NT2/D1 (cell line): ENCODE measurements at regions not wholly inside any gene's neighbourhood (a gene's known extent, or its start where the extent isn't known, plus 50 kb on each side); places are given as distances from the start of the nearest gene placed in this dataset.

Source experiments
- DNase-seq: peaks from one replicate; pipeline ENCODE4 v3.0.0-alpha.2; 2011; ENCODE audit warnings: low read depth, low spot score
- H3K27me3 ChIP-seq: 2 replicates; pipeline ENCODE4 v1.6.0; 2011; ENCODE audit warnings: mild to moderate bottlenecking; ENCODE audit not compliant: insufficient read length, insufficient read depth
- H3K36me3 ChIP-seq: 2 replicates; pipeline ENCODE4 v1.6.1; 2011; ENCODE audit warnings: mild to moderate bottlenecking, low read length, mixed read lengths; ENCODE audit not compliant: insufficient read depth, insufficient read length
- H3K4me1 ChIP-seq: 2 replicates; pipeline ENCODE4 v1.5.1; 2011; ENCODE audit not compliant: insufficient read depth, insufficient read length
- H3K4me3 ChIP-seq: 2 replicates; pipeline ENCODE4 v1.5.1; 2011; ENCODE audit warnings: low read depth; ENCODE audit not compliant: insufficient read length
- H3K9ac ChIP-seq: 2 replicates; pipeline ENCODE4 v1.6.0; 2011; ENCODE audit warnings: low read depth; ENCODE audit not compliant: insufficient read length
- H3K9me3 ChIP-seq: 2 replicates; pipeline ENCODE4 v1.5.1; 2011; ENCODE audit warnings: mild to moderate bottlenecking, low read length; ENCODE audit not compliant: insufficient read depth
- SUZ12 ChIP-seq: IDR thresholded peaks from 2 replicates; pipeline ENCODE4 v1.6.1; 2011; ENCODE audit not compliant: insufficient read length, insufficient read depth; ENCODE audit errors: extremely low read depth
- YY1 ChIP-seq: IDR thresholded peaks from 2 replicates; pipeline ENCODE4 v1.6.1; 2011; ENCODE audit not compliant: insufficient read length, insufficient read depth
- ZNF274 ChIP-seq: IDR thresholded peaks from 2 replicates; pipeline ENCODE4 v1.6.1; 2011; ENCODE audit warnings: mild to moderate bottlenecking, low read depth, low read length

DNA sequence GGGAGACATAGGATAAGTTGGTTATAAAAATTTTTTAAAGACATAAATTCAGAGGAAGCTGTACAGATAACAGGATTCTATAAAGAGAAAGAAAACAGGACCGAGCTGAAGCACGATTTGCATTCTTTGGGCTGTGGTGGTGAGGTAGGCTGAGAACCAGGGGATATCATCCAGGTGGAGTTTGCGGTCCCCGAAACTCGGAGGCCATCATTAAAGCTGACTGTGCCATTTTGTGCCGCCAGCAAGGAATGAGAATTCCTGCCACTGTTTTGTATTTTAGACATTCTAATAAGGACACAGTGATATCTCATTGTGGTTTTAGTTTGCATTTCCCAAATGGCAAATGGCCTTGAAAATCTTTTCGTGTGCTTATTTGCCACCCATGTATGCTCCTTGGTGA lies 197.9 kb downstream of the IRF8 start:
- no peak for DNase-seq

DNA sequence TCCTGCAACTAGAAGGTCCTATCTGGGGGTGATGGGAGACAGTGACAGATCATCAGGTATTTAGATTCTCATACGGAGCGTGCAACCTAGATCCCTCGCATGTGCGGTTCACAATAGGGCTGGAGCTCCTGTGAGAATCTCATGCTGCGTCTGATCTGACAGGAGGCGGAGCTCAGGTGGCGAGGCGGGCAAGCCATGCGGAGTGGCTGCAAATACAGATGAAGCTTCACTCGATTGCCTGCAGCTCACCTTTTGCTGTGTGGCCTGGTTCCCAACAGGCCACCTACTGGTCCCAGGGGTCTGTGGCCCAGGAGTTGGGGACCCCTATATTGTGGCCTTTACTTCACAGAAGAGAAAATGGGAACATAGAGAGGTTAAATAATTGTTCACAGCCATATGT lies 200.4 kb downstream of the IRF8 start:
- H3K36me3 ChIP-seq: no peaks in the 10 kb centered on the region
- no peaks in the 10 kb centered on the region for H3K27me3 ChIP-seq
- H3K4me1 ChIP-seq: no peaks in the 10 kb centered on the region
- no peak overlapping the region for H3K9ac ChIP-seq
- TF ChIP-seq ZNF274 (no peak), YY1 (no peak), SUZ12 (no peak)
- H3K9me3 ChIP-seq: peaks cover 8% of the 10 kb centered on the region; the same call in 1 of the 2 replicates
- H3K4me3 ChIP-seq: no peak overlapping the region
- no peak for DNase-seq

More for the DNA sequence above, 197.9 kb downstream of the IRF8 start:
- no peak overlapping the region for H3K4me3 ChIP-seq
- no peaks in the 10 kb centered on the region for H3K27me3 ChIP-seq
- H3K36me3 ChIP-seq: no peaks in the 10 kb centered on the region
- no peak for TF ChIP-seq ZNF274
- TF ChIP-seq SUZ12: no peak
- no peak for TF ChIP-seq YY1
- H3K9ac ChIP-seq: no peak overlapping the region
- H3K4me1 ChIP-seq: peaks cover 2% of the 10 kb centered on the region
- H3K9me3 ChIP-seq: no peaks in the 10 kb centered on the region

DNA sequence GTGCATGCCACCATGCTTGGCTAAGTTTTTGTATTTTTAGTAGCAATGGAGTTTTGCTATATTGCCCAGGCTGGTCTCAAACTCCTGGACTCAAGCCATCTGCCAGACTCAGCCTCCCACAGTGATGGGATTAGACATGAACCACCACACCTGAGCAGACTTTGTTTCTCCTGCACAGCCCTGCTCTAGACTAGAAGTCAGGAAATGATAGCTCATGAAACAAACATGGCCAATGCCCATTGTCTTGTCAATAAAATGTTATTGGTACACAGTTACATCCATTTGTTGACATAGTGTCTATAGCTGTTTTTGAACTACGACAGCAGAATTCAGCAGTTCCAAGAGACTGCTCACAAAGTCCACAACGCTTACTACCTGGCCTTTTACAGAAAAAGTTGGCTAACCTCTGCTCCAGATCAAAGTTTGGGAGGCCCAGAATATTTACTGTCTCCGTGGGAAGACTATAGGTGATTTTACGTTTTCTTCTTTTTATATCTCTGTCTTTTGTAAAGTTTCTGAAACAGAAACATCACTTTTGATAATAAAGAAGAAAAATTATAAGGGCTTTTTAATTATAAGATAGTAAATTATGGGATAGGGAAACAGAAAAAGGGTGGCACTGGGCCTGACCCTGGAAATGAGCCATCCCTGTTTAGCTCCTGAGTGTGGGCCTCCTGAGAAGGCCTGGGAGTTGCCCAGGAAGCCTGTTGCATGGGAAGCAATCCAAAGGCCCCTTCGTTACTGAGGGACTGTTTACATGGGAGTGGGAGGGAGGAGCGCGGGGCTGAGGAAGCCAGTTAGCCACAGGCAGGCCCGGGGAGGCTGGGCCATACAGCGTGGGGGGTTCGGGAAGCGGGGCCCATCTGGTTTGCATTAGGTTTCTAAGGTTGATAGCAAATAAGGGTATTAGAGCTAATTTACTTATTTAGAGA lies 201.5 kb downstream of the IRF8 start:
- DNase-seq: no peak
- Histone ChIP-seq H3K27me3 (no peaks in the 10 kb centered on the region), H3K4me1 (no peaks in the 10 kb centered on the region), H3K36me3 (no peaks in the 10 kb centered on the region), H3K9ac (no peak overlapping the region), H3K9me3 (peaks cover 8% of the 10 kb centered on the region; the same call in 1 of the 2 replicates), H3K4me3 (no peak overlapping the region)
- no peak for TF ChIP-seq SUZ12
- no peak for TF ChIP-seq YY1
- TF ChIP-seq ZNF274: no peak

DNA sequence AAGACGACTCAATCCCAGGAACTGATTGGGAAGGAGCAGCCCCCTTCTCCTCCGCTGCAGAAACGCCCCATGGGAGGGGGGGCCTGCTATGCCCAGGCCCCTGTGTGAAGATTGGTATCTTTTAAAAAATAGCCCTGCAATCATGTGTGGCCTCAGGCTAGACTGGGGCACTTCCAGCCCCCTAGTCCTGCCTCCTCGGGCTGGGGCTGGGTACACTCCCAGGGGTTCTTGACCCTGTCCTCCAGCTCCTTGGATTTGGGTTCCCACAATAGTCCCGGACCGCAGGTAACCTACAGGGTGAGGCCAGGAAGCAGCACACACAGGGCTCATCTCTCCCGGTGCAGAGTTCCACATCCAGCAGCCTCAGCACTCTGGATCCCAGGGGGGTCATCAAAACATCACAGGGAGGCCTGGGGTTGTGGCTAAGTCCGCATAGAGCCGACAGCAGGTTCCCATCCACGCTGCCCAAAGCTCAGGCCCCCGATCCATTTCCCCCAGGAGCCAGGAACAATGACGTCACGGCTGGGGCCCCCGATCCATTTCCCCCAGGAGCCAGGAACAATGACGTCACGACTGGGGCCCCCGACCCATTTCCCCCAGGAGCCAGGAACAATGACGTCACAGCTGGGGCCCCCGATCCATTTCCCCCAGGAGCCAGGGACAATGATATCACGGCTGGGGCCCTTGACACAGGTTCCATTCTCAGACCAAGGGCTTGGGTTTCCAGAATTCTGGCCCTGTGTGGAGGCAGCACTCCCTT lies 202.4 kb downstream of the IRF8 start:
- TF ChIP-seq SUZ12 (no peak), ZNF274 (no peak)
- Histone ChIP-seq H3K4me1 (no peaks in the 10 kb centered on the region), H3K9ac (no peak overlapping the region), H3K27me3 (no peaks in the 10 kb centered on the region), H3K9me3 (peaks cover 8% of the 10 kb centered on the region; the same call in 1 of the 2 replicates), H3K36me3 (no peaks in the 10 kb centered on the region), H3K4me3 (no peak overlapping the region)
- DNase-seq: no peak

DNA sequence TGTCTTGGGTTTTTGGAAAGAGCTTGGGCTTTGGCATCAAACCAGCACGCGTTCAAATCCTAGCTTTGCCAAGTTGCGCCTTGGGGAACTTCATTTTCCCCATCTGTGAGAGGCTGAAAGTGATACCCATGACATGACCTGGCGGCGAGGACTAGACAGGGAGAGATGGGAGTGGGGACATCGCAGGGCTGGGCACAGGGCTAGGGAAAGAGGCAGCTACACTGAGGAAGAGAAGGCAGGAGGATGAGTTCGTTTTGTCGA lies 202.9 kb downstream of the IRF8 start:
- no peaks in the 10 kb centered on the region for H3K27me3 ChIP-seq
- TF ChIP-seq SUZ12 (no peak), ZNF274 (no peak), YY1 (no peak)
- no peaks in the 10 kb centered on the region for H3K4me1 ChIP-seq
- H3K9ac ChIP-seq: no peak overlapping the region
- DNase-seq: no peak
- no peaks in the 10 kb centered on the region for H3K36me3 ChIP-seq
- H3K9me3 ChIP-seq: peaks cover 8% of the 10 kb centered on the region; the same call in 1 of the 2 replicates
- no peak overlapping the region for H3K4me3 ChIP-seq

DNA sequence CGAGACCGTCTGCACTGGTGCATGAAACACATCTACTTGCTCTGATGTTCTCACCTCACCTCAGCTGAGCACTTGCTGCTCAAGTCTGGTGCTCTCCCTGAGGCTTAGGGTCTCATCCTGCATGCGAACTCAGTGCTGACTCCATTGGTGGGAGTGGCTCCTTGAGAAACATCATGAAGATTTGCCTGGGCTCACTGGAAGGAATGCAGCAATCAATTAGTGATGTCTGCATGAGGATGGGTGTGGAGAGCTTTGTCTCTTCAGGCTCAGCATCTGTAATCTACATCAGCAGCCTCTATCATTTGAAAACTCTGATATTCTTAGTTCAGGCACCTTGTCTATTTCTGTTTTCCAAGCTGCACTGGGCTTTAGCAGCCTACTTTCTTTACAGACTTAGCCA lies 204.4 kb downstream of the IRF8 start:
- Histone ChIP-seq H3K9me3 (peaks cover 14% of the 10 kb centered on the region), H3K9ac (no peak overlapping the region), H3K4me1 (no peaks in the 10 kb centered on the region), H3K36me3 (no peaks in the 10 kb centered on the region), H3K27me3 (no peaks in the 10 kb centered on the region), H3K4me3 (no peak overlapping the region)
- no peak for DNase-seq
- TF ChIP-seq ZNF274 (no peak), YY1 (no peak), SUZ12 (no peak)

DNA sequence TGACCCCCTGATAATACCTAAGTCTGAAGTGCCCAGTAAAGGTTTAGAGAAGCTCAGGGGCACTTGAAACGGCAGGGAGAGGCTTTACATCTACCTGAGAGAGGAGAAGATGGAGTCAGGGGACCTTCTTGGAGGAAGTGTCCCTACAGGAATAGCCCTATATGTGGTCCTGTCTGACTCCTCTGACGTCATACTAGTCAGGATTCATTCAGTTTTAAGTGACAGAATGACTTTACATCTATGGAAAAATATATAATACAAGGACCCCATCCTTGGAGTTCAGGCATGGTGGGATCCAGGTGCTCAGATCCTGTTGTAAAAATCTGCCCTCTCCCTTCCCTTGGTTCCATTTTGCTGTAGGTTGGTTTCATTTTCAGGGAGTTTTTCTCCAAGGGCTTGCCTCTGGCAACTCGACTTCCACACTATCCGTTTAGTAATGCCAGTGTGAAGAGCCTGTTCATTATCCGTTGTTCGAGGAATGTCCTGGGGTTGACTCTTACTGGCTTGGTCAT lies 205.6 kb downstream of the IRF8 start:
- Histone ChIP-seq H3K4me3 (no peak overlapping the region), H3K36me3 (no peaks in the 10 kb centered on the region), H3K9me3 (peaks cover 19% of the 10 kb centered on the region), H3K9ac (no peak overlapping the region), H3K4me1 (peaks cover 2% of the 10 kb centered on the region), H3K27me3 (no peaks in the 10 kb centered on the region)
- DNase-seq: no peak
- TF ChIP-seq YY1 (no peak), SUZ12 (no peak), ZNF274 (no peak)
